ENCODE measurements at regions not wholly inside any gene's neighbourhood (a gene's known extent, or its start where the extent isn't known, plus 50 kb on each side); places are given as distances from the start of the nearest gene placed in this dataset.
"Not testable (repeated sequence)": the region's sequence is repeated elsewhere in the genome, so short reads cannot be mapped to it uniquely, and the experiment has no call there.

DNA sequence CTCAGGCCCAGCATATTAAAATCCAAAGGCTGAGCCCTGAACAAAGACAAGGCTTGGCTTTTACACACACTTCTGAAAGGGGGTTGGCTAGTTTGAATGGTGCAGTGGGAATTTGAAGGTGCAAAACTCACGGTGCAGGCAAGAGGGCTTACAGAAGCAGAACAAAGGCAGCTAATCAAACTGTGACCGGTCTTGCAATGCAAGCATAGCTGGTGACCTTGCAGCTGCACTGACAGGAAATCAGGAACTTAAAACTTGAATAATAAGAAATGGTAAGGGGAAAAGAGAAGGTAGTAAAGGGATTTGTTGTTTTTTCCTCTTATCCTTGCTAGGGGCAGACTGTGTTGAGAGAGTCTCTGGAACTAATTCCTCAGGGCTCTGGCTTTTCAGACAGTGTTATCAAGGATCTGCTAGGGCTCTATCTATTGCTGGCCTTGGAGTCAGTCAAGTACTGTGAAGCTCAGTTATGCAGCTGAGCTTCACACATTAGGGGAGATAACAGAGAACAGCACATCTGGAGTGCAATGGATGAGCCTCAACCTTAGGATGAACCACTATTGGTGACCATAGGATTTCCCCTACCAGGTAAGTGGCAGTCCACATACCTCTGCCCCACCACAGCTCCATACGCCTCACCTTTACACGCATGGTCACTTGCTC is 97.6 kb downstream of the PPIAL4G start:
- DNase-seq, result no peak

DNA sequence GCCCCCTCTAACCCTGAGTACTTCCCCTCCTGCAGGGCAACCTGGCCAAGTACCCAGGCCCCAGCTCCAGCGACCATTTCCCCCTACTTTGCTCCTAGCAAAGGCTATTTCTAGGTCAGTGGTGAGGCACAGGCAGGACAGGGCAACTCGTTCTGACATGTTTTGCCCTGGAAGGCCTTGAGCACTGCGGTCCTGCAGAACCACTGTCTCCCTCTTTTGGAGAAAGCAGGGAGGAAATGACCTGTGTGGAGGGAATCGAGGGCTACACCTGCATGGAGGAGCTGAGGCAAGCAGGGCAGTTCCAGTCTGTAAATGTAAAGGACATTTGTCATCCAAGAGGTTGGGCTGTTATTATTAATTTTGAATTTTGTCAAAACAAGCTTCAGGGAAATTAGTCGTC is 99.1 kb downstream of the PPIAL4G start:
- DNase-seq, result no peak

DNA sequence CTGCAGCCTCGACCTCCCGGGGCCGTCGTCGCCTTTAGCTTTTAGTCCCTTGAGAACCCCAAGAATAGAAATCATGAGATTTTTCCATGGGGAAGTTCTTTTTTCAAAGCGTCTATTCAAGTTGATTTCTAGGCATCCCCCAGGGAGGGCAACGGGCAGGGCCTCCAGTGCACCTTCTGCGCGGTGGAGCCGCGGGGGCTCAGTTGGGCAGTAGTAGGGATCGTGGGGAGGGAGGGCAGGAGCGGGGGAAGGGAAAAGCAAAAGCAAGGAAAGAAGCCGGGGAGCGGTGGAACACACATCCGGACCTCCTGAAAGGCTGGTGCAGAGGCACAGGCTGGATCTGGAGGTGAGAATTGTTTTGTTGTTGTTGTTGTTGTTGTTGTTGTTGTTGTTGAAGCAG is 103.4 kb downstream of the PPIAL4G start:
- DNase-seq, result no peak

DNA sequence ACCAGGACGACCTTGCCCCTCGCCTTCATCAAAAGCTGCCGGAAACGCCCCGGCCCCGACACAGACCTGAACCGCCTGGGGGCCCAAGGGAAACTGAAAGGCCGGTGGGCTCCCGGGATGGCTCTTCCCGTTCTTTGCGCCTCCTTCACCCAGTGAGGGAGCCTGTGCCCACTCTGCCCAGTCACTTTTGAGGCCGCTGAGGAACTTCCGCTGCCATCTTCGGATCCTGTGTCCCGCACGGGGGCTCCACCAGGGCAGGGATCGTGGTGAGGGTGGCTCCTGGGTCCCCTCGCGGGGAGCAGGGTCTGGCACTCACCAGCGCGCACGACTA is 104.0 kb downstream of the PPIAL4G start:
- DNase-seq, result no peak

DNA sequence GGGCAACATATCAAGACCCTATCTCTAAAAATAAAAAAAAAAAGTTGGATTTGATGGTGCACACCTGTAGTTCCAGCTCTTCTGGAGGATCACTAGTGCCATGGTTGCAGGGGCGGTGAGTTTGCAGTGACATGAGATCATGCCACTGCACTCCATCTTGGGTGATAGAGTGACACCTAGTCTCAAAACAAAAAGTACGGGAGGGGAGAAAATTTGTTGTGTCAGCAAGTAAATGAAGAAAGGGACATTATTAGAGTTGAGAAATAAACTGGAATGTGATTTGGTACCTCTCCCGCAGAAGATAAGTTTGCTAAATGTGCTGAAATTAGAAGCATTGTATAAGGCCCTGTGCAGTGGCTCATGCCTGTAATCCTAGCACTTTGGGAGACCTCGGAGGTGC is 105.1 kb downstream of the PPIAL4G start:
- not testable (repeated sequence) for DNase-seq

DNA sequence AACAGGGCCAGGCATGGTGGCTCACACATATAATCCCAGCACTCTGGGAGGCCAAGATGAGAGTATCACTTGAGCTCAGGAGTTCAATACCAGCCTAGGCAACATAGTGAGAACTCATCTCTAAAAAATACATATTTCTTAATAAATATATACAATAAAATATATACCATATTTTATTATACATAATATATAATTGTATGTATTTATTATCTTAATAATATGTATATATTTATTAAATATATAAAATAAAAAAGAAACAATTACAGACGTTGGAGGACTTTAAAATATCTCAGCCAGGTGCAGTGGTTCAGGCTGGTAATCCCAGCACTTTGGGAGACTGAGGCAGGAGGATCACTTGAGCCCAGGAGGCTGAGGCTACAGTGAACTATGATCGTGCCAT is 106.1 kb downstream of the PPIAL4G start:
- not testable (repeated sequence) for DNase-seq

DNA sequence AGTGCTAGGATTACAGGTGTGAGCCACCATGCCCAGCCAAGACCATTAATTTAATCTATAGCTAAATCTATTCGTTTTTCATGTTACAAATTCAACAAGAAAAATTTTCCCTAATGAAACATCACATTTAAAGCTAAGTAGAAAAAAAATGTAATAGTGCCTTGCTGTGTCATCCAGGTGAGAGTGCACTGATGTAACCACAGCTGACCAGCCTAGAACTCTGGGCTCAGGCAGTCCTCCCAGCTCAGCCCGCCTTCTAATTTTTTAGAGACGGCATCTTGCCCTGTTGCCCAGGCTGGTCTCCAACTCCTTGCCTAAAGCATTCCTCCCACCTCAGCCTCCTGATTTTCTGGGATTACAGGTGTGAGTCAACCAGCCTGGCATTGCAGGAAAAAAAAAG is 109.0 kb downstream of the PPIAL4G start:
- DNase-seq, result no peak

DNA sequence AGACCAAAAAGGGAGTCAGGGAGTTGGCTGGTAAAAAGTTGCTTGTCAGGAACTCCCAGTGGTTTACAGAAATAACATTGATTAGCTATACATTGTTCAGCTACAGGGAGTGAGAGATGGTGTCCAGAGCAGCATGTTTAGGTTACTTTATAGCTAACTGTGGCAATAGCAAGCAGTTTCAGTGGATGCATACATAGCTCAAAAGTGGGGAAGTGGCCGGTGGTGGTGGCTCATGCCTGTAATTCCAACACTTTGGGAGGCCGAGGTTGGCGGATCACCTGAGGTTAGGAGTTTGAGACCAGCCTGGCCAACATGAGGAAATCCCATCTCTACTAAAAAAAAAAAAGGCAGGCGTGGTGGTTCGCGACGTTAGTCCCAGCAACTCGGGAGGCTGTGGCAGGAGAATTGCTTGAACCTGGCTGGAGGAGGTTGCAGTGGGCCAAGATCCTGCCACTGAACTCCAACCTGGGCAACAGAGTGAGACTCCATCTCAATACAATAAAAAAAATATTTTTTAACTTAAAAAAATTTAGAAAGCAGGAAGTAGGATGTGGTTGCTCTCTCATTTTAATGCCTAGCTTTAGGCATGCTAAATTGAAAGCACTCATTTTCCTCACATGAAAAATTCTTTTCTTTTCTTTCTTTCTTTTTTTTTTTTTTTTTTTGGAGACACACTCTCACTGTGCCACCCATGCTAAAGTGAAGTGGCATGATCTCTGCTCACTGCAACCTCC is 109.7 kb downstream of the PPIAL4G start:
- no peak for DNase-seq

DNA sequence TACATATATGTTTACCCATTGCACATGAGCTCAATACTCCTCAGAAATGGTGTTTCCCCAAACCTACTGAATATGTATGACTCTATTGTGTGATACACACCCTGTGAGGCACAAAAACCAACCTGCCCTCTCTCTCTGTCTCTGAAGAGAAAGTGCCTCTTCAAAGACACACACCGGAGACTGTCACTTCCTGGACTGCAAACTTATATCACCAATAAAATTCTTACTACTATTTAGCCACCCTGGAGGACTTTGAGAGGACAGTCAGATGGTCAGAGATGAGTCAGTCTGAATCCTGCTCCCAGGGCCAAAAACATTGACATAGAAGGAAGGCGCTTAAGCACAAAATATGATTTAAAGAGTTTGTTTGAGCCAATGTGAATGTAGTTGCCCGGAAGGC is 110.4 kb downstream of the PPIAL4G start:
- DNase-seq, result no peak

DNA sequence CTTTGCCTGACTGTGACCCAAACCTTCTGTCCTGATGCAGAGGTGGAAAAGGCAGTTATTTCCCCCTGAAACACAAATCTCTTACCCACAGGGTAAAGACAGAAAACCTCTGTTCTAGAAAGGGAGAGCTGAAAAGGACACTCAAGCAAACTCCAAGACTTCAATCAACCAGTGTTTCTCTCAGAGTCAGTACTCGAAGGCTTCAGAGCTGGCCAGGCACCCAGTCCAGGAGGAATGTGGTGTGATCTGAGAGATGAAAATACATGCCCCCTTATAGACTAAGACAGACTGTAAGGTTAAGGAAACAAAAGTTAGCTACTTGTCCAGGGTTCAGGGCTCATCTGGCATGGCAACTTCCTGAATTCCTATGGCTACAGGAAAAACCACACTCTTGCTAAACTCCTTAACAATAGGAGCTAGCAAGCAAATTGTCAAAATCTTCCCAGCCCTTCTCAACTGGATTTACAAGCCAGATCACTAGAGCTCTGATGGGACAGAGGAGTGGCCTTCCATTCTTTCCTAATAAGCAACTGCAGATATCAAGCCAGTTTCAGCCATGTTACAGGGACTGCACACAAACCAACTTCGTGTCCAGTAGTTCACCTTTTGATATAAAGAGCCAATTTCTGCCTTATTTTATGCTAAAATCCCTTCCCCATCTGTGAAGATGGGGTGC is 110.9 kb downstream of the PPIAL4G start:
- DNase-seq, result not testable (repeated sequence)

DNA sequence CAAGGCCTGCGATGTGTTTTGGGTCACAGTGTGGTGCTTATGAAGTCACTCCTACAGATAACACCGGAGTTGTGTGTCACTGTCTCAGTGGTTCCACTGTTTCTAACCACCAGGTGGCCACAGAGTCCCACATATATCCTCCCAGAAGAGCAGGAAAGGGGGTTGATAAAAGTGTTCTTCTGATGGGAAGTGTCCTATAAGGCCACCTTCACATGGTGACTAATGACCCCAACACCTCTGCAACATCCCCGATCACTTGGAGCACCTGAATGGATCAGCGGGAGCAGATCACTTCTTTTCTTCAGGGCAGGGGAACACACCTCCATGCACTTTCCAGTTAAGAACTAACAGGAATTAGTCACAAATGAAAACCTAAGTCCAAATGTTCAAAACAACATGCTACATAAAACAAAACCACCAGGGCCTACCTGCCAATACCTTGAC is 111.5 kb downstream of the PPIAL4G start:
- DNase-seq, result peak; percentile 34

DNA sequence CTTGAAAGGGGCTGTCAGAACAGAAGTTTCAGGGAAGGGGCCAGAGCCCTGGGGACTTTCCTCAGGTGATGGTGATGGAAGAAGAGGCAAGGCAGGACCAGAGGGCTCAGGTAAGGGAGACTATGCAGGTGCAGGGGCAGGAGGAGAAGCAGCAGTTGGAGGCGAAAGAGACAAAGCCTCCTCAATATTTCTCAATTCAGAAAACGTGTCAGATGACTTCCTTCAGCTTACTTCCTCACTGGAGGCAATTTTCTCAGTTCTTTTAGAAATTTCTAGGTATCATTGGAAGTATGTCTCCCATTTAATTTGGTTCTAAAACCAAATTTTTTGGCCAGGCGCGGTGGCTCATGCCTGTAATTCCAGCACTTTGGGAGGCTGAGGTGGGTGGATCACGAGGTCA is 112.4 kb downstream of the PPIAL4G start:
- not testable (repeated sequence) for DNase-seq

DNA sequence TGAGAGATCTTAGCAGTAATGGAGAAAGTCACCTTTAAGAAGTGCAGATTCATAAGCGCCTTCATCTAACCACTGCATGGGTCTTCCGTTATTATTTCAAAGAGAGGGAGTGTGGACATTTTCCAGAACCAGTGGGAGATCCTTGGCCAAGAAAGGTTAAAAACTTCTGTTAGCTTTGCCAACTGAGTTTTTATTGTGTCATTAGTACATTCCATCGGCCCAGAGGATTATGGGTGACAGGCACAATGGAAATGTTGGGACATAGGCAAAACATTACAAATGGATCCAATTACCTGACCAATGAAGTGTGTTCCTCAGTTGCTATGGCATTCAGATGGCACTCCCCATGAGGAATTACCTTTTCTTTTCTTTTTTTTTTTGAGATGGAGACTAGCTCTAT is 115.5 kb downstream of the PPIAL4G start:
- DNase-seq, result no peak

DNA sequence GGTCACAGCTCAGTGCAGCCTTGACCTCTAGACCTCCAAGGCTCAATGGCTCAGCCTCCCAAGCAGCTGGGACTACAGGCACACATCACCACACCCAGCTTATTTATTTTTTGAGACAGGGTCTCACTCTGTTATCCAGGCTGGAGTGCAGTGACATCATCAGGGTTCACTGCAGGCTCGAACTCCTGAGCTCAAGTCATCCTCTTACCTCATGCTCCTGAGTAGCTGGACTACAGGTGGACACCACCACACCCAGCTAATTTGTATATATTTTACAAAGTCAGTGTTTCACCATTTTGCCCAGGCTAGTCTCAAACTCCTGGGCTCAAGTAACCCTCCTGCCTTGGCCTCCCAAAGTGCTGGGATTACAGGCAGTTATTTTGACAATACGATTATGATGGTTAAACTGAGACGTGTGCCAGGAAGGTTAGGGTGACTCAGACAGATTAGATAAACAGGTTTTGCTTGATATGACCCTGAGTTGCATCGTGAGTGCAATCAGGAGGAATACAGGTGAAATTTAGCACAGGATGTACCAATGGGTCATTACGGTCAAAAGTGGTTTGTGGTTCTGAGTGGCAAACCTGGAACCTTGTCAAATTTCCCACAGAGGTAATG is 116.9 kb downstream of the PPIAL4G start:
- DNase-seq, result not testable (repeated sequence)

DNA sequence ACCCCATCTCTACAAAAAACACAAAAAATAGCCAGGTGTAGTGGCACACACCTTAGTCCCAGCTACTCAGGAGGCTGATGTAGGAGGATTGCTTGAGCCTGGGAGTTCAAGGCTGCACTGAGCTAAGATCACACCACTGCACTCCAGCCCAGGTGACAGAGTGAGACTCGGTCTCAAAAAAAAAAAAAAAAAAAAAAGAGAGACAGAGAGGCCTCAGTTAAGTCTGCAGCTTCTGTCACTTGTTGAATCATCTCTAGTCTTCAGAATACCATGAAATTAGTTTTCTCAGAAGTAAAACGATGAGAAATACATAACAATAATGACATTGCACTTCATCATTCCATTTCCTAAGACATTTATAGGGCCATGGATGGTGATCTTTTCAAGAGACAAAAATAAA is 118.0 kb downstream of the PPIAL4G start:
- not testable (repeated sequence) for DNase-seq

DNA sequence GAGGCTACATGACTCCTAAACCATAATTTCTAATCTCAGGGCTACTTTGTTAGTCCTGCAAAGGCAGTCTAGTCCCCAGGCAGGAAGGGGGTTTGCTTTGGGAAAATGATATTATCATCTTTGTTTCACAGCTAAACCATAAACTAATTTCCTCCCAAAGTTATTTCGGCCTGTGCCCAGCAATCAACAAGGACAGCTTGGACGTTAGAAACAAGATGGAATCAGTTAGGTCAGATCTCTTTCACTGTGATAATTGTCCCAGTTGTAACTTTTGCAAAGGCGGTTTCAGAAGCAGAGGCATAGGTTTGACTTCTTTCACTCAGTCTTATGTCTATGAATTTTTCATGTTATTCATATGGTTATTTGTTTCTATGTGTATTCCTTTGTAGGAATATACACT is 119.1 kb downstream of the PPIAL4G start:
- not testable (repeated sequence) for DNase-seq

DNA sequence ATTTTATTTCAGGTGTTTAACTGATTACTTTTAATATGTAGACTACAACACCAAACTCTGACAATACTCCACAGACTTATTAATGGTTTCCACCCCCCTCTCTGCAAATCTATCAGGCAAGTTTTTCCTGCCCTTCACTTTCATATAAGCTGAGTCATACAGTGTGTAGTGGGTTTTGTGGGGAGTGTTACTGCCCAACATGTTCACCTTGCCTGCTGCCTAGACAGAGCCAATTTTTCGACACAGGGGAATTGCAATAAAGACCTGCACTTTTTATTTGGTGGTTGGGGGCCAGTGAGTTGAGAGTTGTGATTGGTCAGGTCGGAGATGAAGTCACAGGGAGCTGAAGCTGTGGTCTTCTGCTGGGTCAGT is 119.7 kb downstream of the PPIAL4G start:
- DNase-seq, result no peak

DNA sequence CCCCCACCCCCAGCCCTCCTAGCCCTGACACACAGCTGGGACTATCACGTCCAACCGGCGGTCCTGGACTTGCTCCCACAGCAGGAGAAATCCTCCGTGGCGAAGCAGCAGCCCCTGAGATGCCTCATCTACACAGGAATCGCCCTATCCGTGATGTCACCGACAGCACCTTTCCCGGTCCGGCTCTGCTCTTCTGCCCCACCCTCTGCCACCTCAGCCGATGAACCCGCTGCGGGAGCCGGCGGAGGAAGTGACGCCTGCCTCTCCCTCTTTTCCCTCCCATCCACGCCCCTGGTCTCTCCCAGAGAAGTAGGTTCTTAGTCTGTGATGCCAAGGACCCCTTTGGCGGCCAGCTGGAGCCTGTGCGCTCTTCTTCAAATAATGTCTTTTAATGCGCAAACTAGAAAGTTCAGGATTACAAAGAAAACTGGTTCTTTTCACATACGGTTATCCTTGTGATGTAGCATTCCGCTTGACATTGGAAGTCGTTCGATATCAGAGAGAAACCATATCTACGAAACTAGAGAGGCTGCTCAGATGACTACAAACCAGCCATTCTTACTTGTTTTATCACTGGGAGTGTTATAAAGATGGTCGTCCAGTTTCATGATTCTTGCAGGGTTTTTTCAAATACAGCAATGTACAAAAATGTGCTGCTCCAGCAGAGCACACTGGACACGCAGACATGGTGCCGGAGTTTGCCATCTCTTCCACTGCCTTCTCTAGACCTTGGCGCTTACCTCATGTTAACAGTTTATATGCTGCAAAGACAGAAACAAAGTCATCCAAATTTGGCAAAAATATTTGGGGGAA is 120.3 kb downstream of the PPIAL4G start:
- no peak for DNase-seq

DNA sequence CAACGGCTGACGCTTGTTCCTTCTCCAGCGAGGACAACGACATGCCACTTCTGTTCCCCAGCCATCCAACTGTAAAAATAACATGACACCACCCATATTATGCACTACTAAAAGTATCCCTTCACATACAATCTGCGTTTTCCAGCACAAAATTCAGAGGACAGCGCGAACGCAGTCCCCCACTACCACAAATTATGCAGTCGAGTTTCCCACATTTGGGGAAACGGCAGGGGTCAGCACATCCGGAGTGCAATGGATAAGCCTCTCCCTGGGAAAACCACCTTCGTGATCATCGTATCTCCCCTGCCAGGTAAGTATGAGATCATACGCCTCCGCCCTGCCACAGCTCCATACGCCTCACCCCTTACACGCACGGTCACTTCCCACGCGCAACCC is 120.9 kb downstream of the PPIAL4G start:
- no peak for DNase-seq

DNA sequence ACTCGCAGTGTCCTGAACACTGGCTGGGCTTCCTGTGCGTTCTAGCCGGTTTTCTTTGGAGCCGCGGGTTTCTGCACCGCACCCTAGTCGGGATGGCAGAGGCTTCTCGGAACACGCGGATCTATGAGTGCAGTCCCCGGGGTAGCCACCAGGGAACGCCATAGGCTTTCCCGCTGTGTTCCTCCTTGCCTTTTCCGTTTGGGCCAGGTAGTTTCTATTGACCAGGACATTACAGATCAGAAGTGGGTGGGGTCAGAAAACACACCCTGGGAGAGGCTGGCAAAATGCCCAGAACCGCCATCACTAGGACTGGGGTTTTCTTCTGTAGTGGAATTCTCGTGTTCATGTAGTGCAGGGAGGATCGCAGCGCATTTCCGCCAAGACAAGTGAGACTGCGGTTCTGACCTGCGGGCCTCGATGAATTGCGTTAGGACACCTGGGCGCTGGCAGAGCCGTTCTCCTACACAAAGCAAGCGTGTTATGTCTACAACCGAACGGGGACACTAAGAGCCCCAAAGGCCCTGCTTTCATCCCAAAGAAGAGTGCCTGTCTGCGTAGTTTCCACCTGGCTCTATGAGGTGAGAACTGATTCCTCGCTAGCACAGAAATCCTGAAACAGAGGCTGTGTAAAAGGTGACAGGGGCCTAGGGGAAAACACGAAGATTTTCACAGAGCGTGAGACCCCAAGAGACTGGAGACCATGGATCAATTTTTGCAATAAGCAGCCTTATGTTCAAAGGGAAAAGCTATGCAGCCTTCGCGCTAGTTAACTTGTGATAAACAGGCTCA is 121.5 kb downstream of the PPIAL4G start:
- not testable (repeated sequence) for DNase-seq

DNA sequence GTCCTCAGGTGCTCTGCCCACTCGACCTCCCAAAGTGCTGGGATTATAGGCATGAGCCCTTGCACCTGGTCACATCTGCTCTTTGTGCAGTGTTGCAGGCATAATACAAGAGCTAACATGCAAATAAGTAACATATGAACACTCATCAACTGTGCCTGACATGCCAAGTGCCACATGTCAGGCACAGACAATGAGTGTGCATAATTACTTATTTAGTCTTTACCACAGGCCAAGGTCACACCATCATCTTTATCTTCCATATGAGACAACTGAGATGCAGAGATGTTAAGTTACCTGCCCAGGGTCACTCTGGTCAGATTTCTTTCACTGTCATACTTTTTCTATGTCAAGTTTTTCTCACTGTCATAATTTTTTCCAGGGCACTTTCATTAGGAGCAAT is 126.1 kb downstream of the PPIAL4G start:
- DNase-seq, result no peak

DNA sequence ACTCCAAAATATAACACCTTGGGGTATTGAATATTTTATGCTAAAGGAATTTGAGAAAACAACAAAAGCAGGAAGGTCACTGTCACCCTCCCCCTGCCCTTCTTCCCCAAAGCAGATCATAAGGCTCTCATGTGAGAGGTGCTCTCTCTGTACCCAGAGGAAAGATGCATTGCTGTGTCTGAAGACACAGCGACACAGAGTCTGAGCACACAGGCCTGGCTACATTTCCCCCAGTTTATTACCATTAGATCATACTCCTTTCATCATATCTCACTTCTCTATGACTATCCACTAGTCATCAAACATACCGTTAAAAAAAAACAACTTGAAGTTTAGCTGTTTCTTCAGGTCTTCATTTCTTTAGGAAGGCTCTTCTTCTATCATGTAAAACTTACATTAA is 127.1 kb downstream of the PPIAL4G start:
- no peak for DNase-seq
